GM10248 (cell line): ENCODE measurements at regions not wholly inside any gene's neighbourhood (a gene's known extent, or its start where the extent isn't known, plus 50 kb on each side); places are given as distances from the start of the nearest gene placed in this dataset.

Experiments
- CTCF ChIA-PET: fragments of 300-600 bp; sonication (Branson Sonifier 250); formaldehyde crosslinking; extraction: SDS; loops from one replicate; lab custom pipeline; 2021; ENCODE audit warnings: antibody characterized with exemption; lab: Yijun Ruan, JAX
- POLR2A ChIA-PET: fragments of 350-650 bp; sonication (Branson Sonifier 250); formaldehyde crosslinking; extraction: SDS; loops from one replicate; lab custom pipeline; 2020; ENCODE audit warnings: antibody characterized with exemption; lab: Yijun Ruan, JAX
- DNase-seq: peaks from one replicate; pipeline ENCODE4 v3.0.0; 2012; ENCODE audit errors: extremely low spot score
- CTCF ChIP-seq: IDR thresholded peaks from 2 replicates; pipeline ENCODE4 v1.5.1; 2012; ENCODE audit warnings: mild to moderate bottlenecking, low read depth; ENCODE audit errors: extremely low read depth, missing control alignments, control extremely low read depth

DNA sequence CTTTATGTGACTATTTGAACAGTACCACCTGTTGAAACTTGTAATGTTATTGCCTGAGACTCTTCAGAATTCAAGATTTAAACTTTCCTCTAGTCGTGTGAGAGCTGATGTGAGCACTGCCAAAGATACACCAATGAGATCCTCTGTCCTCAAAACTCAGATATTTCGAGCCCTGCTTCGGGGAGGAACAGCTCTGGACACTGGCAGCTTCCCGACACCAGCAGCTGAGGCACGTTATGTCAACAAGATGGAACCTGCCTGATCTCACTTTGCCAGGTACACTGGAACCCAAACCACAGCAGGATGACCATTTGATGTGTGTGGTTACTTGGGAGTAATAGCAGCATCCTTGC, 319.9 kb upstream of the RBMS1 start:
- ChIA-PET CTCF (no interaction called here), POLR2A (no interaction called here)

GRCh38 chr2:160816916-160817499, 323.4 kb upstream of the RBMS1 start:
- DNase-seq, result no peak
- TF ChIP-seq CTCF, result no peak
- POLR2A ChIA-PET, result no interaction called here
- CTCF ChIA-PET, result interaction anchor here (1.2 kb wide), 1 partner anchor 10 kb away, joined by 4 read pairs; no protein-coding TSS in a partner anchor

More for the DNA sequence above, 319.9 kb upstream of the RBMS1 start:
- DNase-seq, result no peak
- TF ChIP-seq CTCF, result no peak

GRCh38 chr2:160820691-160821090, 327.1 kb upstream of the RBMS1 start:
- DNase-seq, result no peak
- no peak for TF ChIP-seq CTCF
- ChIA-PET POLR2A (no interaction called here), CTCF (no interaction called here)

- DNase-seq, result no peak
- no peak for TF ChIP-seq CTCF
- CTCF ChIA-PET, result interaction anchor here (1.2 kb wide), 1 partner anchor 16 kb away, joined by 3 read pairs; no protein-coding TSS in a partner anchor
- POLR2A ChIA-PET, result no interaction called here
Measured at GRCh38 chr2:160822006-160822405, 328.4 kb upstream of the RBMS1 start.

- DNase-seq, result no peak
- no peak for TF ChIP-seq CTCF
- CTCF ChIA-PET, result interaction anchor here (1.8 kb wide), 1 partner anchor 10 kb away, joined by 5 read pairs; no protein-coding TSS in a partner anchor
- POLR2A ChIA-PET, result no interaction called here
Measured at GRCh38 chr2:160825433-160825832, 331.8 kb upstream of the RBMS1 start.

GRCh38 chr2:160826496-160826895, 332.9 kb upstream of the RBMS1 start:
- no peak for DNase-seq
- no peak for TF ChIP-seq CTCF
- ChIA-PET CTCF (interaction anchor here (0.7 to 1.8 kb wide), 4 partner anchors 9 to 15 kb away, joined by 3 to 5 read pairs (median 4); no protein-coding TSS in a partner anchor), POLR2A (no interaction called here)
